CD4-positive, alpha-beta T cell treated with Interleukin-17A for 4 hours (primary cell): ENCODE measurements at regions not wholly inside any gene's neighbourhood (a gene's known extent, or its start where the extent isn't known, plus 50 kb on each side); places are given as distances from the start of the nearest gene placed in this dataset.
"Not testable (repeated sequence)": the region's sequence is repeated elsewhere in the genome, so short reads cannot be mapped to it uniquely, and the experiment has no call there.

Experiments
- DNase-seq: peaks from one replicate; pipeline ENCODE4 v3.0.0-alpha.2; 2020; ENCODE audit warnings: mixed read lengths

GRCh38 chr7:131152766-131153165, 174.9 kb upstream of the MKLN1 start:
- no peak for DNase-seq

GRCh38 chr7:131154380-131154779, 173.3 kb upstream of the MKLN1 start:
- no peak for DNase-seq

- no peak for DNase-seq
Observed at GRCh38 chr7:131157530-131158243, 170.0 kb upstream of the MKLN1 start.

- not testable (repeated sequence) for DNase-seq
Observed at GRCh38 chr7:131158244-131158636, 169.4 kb upstream of the MKLN1 start.

- DNase-seq, result no peak
Observed at GRCh38 chr7:131159961-131160361, 167.7 kb upstream of the MKLN1 start.

- no peak for DNase-seq
Observed at GRCh38 chr7:131161103-131161502, 166.6 kb upstream of the MKLN1 start.

GRCh38 chr7:131164025-131164925, 163.4 kb upstream of the MKLN1 start:
- no peak for DNase-seq

- no peak for DNase-seq
Observed at GRCh38 chr7:131166066-131166465, 161.6 kb upstream of the MKLN1 start.

GRCh38 chr7:131170440-131171271, 157.0 kb upstream of the MKLN1 start:
- no peak for DNase-seq

GRCh38 chr7:131173145-131173890, 154.4 kb upstream of the MKLN1 start:
- no peak for DNase-seq

GRCh38 chr7:131174391-131174790, 153.3 kb upstream of the MKLN1 start:
- DNase-seq, result no peak

- DNase-seq, result no peak
Observed at GRCh38 chr7:131174855-131175254, 152.8 kb upstream of the MKLN1 start.

- no peak for DNase-seq
Observed at GRCh38 chr7:131182446-131183058, 145.1 kb upstream of the MKLN1 start.

- no peak for DNase-seq
Observed at GRCh38 chr7:131183072-131183471, 144.6 kb upstream of the MKLN1 start.

- DNase-seq, result peak; percentile 65
Observed at GRCh38 chr7:131183611-131184119, 144.0 kb upstream of the MKLN1 start.

GRCh38 chr7:131186816-131187215, 140.9 kb upstream of the MKLN1 start:
- no peak for DNase-seq

- DNase-seq, result peak; percentile 61
Observed at GRCh38 chr7:131188367-131189339, 139.0 kb upstream of the MKLN1 start.

- no peak for DNase-seq
Observed at GRCh38 chr7:131189488-131189887, 138.2 kb upstream of the MKLN1 start.

GRCh38 chr7:131190146-131190545, 137.5 kb upstream of the MKLN1 start:
- DNase-seq, result no peak

- DNase-seq, result no peak
Observed at GRCh38 chr7:131190581-131190980, 137.1 kb upstream of the MKLN1 start.
